ENCODE measurements at regions not wholly inside any gene's neighbourhood (a gene's known extent, or its start where the extent isn't known, plus 50 kb on each side); places are given as distances from the start of the nearest gene placed in this dataset.

DNA sequence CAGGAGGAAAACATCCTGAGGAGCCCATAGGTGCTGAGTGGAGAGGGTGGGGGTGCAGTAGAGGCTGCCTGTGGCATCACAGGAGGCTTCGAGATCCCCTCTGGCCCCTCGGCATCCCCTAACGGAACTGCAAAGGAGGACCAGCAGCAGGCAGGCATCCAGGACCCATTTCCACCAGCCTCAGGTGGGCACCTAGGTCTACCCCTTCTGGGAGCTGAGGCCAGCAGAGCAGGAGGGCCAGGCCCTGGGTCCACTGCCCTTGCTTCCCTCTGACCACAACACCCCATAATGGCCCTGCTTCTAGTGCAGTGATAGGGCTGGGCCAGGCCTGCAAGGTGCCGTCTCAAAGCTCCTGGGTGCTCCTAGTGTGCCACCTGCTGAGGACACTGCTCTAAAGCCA lies 723.0 kb downstream of the PTPRU start:
- peaks cover 4% of the 10 kb centered on the region for H3K27me3 Mint-ChIP-seq
- intact Hi-C loops (cut with micrococcal nuclease), result no loop called here
- no peaks in the 10 kb centered on the region for H3K4me1 Mint-ChIP-seq (ENCODE audit: low read depth)
- H3K36me3 Mint-ChIP-seq (ENCODE audit: low read depth), result no peaks in the 10 kb centered on the region
- no peak overlapping the region for H3K4me3 Mint-ChIP-seq
- no peak overlapping the region for H3K27ac Mint-ChIP-seq
- H3K9me3 Mint-ChIP-seq, result no peaks in the 10 kb centered on the region

DNA sequence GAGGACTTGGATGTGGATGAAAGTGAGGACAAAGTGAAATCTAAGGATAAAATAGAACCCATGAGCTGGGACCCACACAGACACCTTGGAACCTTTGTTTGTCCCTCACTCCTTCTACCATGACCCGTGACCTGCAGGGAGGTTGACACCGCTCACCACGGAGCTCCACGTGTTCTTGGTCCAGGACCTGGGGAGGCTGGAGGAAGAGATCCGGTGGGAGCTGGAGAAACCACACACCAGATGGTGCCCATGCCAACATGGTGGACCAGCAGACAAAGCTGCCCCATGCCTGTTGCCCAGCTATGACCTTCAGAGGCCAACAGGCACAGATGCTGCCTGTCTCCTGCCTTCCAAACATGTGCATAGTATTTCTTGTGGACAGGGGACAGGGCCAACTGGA lies 721.9 kb downstream of the PTPRU start:
- H3K27ac Mint-ChIP-seq, result no peak overlapping the region
- H3K9me3 Mint-ChIP-seq, result no peaks in the 10 kb centered on the region
- no peaks in the 10 kb centered on the region for H3K36me3 Mint-ChIP-seq (ENCODE audit: low read depth)
- peaks cover 8% of the 10 kb centered on the region for H3K27me3 Mint-ChIP-seq
- H3K4me3 Mint-ChIP-seq, result no peak overlapping the region
- intact Hi-C loops (cut with micrococcal nuclease), result no loop called here
- no peaks in the 10 kb centered on the region for H3K4me1 Mint-ChIP-seq (ENCODE audit: low read depth)

DNA sequence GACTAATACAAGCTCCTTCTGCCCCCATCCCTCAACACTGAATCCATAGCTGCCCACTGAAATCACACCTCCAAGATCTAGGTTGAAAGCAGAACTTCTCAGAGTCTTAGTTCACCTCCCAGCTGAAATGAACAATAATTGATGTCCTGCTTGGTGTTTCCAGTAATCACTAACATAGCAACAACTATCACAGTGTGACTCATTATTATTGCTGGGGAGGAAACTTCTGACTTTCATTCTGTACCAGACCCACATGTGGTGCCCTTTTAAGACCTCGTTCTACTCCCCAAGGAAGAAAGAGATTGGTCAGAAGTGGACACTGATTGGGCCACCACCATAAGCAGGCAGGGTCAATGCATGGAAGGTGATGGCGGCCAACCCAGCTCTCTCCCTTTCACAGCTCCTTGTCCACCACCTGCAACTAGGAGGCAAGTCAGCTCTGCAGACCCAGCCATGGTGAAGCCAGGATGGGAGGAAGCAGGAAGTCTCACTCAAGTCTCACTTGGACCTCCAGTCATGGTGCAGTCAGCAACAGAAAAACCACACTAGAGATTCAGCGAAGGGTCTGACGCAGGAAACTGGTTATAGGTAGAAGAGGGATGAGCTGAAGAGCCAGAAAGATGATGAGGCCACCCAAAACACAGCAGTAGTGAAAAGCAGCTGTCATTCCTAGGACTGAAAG lies 720.2 kb downstream of the PTPRU start:
- H3K9me3 Mint-ChIP-seq, result no peaks in the 10 kb centered on the region
- H3K36me3 Mint-ChIP-seq (ENCODE audit: low read depth), result no peaks in the 10 kb centered on the region
- H3K27ac Mint-ChIP-seq, result no peak overlapping the region
- no peaks in the 10 kb centered on the region for H3K4me1 Mint-ChIP-seq (ENCODE audit: low read depth)
- H3K27me3 Mint-ChIP-seq, result peaks cover 5% of the 10 kb centered on the region
- intact Hi-C loops (cut with micrococcal nuclease), result no loop called here
- no peak overlapping the region for H3K4me3 Mint-ChIP-seq

DNA sequence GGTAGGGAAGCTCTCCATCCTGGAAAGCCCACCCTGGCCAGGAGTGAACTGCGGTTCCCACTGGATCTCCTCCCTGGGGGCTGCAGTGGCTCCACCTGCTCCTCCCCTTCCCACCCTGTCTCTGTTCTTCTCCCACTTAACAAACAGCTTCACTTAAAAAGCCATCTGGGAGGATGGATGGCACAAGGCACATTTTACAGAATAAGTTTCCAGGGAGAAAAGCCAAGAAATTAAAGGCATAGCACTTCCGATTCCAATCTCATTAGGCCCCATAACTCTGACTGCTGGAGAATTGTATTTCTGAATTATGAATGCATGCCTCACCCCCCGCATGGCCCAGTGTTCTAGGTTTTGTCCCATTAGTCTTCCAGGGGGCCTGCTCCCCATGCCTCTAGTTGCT lies 718.3 kb downstream of the PTPRU start:
- intact Hi-C loops (cut with micrococcal nuclease), result no loop called here
- Mint-ChIP-seq H3K4me1 (ENCODE audit: low read depth) (no peaks in the 10 kb centered on the region), H3K9me3 (no peaks in the 10 kb centered on the region), H3K4me3 (no peak overlapping the region), H3K27me3 (peaks cover 5% of the 10 kb centered on the region), H3K36me3 (ENCODE audit: low read depth) (no peaks in the 10 kb centered on the region), H3K27ac (no peak overlapping the region)

DNA sequence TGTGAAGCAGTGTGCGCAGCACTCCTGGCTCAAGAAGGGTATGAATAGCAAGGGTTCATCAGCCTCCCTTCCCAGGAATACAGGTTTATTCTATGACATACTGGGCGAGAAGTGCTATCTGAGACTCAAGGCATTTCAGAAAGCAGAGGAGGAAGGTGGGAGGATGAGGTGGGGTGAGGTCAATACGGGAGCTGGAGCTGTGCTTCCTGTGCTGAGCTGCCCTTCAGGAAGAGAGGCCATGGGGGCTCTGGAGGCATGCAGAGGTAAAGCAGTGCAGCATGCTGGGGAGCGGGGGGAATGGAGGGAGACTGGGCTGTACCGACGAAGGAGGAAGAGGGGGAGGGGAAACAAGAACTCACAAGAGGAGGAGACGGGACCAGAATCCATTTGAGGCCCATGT lies 717.6 kb downstream of the PTPRU start:
- no peaks in the 10 kb centered on the region for H3K9me3 Mint-ChIP-seq
- peaks cover 5% of the 10 kb centered on the region for H3K27me3 Mint-ChIP-seq
- H3K36me3 Mint-ChIP-seq (ENCODE audit: low read depth), result no peaks in the 10 kb centered on the region
- no peak overlapping the region for H3K27ac Mint-ChIP-seq
- H3K4me3 Mint-ChIP-seq, result no peak overlapping the region
- intact Hi-C loops (cut with micrococcal nuclease), result no loop called here
- H3K4me1 Mint-ChIP-seq (ENCODE audit: low read depth), result no peaks in the 10 kb centered on the region

DNA sequence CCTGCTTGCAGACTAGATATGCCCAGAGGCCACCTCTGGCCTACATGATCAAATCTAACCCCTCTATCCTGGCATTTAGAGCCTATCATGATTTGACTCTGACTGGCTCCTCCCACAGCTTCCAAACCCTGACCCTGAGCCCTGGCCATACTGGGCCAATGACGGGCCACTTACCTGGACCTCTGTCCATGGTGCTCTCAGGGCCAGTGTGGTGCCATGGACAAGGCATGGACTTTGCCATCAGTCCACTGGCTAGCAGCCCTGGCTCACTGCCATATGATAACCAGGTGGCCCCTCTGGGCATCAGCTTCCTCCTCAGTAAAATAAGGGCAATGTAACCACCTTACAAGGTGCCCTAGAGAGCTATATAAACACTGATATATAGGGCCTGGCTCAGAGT lies 713.4 kb downstream of the PTPRU start:
- intact Hi-C loops (cut with micrococcal nuclease), result no loop called here
- H3K4me3 Mint-ChIP-seq, result no peak overlapping the region
- no peaks in the 10 kb centered on the region for H3K9me3 Mint-ChIP-seq
- H3K36me3 Mint-ChIP-seq (ENCODE audit: low read depth), result no peaks in the 10 kb centered on the region
- peaks cover 5% of the 10 kb centered on the region for H3K27me3 Mint-ChIP-seq
- H3K4me1 Mint-ChIP-seq (ENCODE audit: low read depth), result peaks cover 4% of the 10 kb centered on the region
- H3K27ac Mint-ChIP-seq, result no peak overlapping the region

DNA sequence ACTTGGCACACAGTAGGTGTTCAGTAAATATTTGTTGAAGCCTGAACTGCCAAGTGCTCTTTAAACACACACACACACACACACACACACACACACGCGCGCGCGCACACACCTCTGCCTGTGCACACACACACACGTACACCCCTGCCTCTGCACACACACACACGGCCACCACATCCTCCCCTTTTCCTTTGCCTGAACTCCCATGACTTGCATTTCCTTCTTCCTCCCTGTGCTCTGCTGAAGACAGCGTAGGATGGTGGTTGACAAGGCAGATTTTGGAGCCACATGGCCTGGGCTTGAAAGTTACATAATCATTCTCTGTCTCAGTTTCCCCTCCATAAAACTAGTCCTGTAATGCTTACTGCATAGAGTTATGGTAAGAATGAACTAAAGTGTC lies 712.3 kb downstream of the PTPRU start:
- Mint-ChIP-seq H3K4me3 (no peak overlapping the region), H3K4me1 (ENCODE audit: low read depth) (peaks cover 4% of the 10 kb centered on the region), H3K36me3 (ENCODE audit: low read depth) (no peaks in the 10 kb centered on the region), H3K27me3 (peaks cover 2% of the 10 kb centered on the region), H3K27ac (no peak overlapping the region), H3K9me3 (no peaks in the 10 kb centered on the region)
- intact Hi-C loops (cut with micrococcal nuclease), result no loop called here

DNA sequence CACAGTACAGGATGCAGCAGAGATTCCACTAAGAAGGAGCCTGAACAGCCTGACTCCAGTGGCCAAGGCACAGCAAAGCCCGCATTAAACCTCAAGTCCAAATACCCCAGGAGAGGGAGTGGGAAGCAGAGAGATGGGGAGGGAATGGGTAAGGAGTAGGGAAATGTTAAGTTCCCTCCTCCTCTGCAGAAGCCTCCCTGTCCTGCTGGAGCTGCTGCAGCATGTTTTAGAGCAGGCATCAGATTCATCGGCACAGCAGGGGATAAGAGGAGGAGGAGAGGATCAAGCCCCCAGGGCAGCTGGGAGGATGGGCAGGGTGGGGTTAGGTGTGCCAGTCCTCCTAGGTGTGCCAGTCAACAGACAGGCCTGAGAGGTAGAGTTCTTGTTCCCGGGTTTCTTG lies 709.7 kb downstream of the PTPRU start:
- H3K4me3 Mint-ChIP-seq, result no peak overlapping the region
- H3K27me3 Mint-ChIP-seq, result peaks cover 2% of the 10 kb centered on the region

DNA sequence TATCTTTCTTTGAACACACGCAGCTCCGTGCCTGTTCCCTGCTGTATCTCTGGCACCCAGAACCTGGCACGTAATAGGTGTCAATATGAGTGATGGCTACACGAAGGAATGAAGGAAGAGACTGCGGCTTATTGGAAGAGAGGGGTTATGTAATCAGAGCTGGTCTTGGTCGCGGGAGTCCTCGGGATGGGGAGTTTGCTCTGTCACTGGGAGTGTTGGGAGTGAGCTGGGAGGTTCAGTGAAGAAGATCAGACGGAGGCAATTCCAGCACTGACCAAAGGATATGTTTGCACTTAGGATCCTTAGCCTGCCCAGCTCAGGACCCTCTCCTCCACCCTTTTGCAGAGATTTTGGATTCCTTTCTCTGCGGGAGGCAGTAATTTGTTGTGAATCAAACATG lies 709.1 kb downstream of the PTPRU start:
- no peak overlapping the region for H3K4me3 Mint-ChIP-seq
- peaks cover 4% of the 10 kb centered on the region for H3K4me1 Mint-ChIP-seq (ENCODE audit: low read depth)
- H3K9me3 Mint-ChIP-seq, result no peaks in the 10 kb centered on the region
- no peak overlapping the region for H3K27ac Mint-ChIP-seq
- H3K27me3 Mint-ChIP-seq, result peaks cover 2% of the 10 kb centered on the region
- H3K36me3 Mint-ChIP-seq (ENCODE audit: low read depth), result no peaks in the 10 kb centered on the region
- intact Hi-C loops (cut with micrococcal nuclease), result no loop called here

More for the DNA sequence above, 709.7 kb downstream of the PTPRU start:
- Mint-ChIP-seq H3K36me3 (ENCODE audit: low read depth) (no peaks in the 10 kb centered on the region), H3K9me3 (no peaks in the 10 kb centered on the region), H3K27ac (no peak overlapping the region), H3K4me1 (ENCODE audit: low read depth) (peaks cover 4% of the 10 kb centered on the region)
- intact Hi-C loops (cut with micrococcal nuclease), result no loop called here

DNA sequence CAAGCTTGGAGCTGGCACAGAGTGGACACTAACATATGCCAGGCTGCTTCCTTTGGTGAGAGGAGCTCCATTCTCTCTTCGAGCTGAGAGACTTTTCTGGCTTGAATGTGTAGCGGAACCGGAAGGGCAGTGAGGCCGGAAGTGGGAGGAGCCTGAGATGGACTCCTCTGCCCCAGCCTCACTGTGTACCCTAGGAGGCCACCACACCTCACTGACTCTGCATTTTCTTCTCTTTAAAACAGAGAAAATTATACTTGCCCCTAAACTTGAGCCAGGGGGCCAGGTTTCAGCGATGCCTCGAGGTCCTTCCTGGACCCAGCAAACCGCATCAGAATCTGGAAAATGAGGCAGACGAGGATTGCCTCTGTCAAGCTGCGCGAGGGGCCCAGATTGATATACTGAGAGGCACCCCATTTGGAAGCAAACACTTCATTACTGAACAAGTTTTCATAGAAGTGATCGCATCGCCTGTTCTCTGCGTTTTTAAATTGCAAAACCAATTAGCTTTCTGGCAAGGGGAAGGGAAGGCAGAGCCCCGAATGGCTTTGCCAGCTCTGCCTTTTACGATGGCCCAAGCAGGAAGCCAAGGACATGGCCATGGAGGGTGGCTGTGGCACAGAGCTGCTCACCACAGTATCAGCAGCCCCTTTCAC lies 708.1 kb downstream of the PTPRU start:
- Mint-ChIP-seq H3K4me1 (ENCODE audit: low read depth) (peaks cover 4% of the 10 kb centered on the region), H3K36me3 (ENCODE audit: low read depth) (no peaks in the 10 kb centered on the region), H3K9me3 (no peaks in the 10 kb centered on the region), H3K27me3 (peaks cover 5% of the 10 kb centered on the region), H3K4me3 (no peak overlapping the region), H3K27ac (no peak overlapping the region)
- intact Hi-C loops (cut with micrococcal nuclease), result no loop called here

DNA sequence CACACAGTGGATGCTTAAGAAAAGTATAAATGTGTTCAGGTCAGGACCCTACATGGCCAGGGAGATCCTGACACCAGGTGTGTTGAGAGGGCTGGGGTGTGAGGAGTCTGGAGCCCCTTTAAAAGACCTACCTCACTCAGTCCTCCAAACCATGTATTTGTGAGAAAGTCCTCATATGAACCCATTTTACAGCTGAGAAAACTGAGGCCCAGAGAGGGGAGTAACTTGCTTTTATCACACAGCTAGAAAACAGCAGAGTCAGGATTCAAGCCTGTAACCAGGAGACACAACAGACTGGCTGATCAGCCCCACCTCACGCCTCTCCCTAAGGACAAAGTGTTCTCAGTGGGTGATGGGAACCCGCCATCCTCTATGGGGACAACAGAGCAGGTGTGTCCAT lies 706.7 kb downstream of the PTPRU start:
- peaks cover 5% of the 10 kb centered on the region for H3K27me3 Mint-ChIP-seq
- no peak overlapping the region for H3K27ac Mint-ChIP-seq
- intact Hi-C loops (cut with micrococcal nuclease), result no loop called here
- H3K4me3 Mint-ChIP-seq, result no peak overlapping the region
- no peaks in the 10 kb centered on the region for H3K4me1 Mint-ChIP-seq (ENCODE audit: low read depth)
- H3K36me3 Mint-ChIP-seq (ENCODE audit: low read depth), result no peaks in the 10 kb centered on the region
- H3K9me3 Mint-ChIP-seq, result no peaks in the 10 kb centered on the region

DNA sequence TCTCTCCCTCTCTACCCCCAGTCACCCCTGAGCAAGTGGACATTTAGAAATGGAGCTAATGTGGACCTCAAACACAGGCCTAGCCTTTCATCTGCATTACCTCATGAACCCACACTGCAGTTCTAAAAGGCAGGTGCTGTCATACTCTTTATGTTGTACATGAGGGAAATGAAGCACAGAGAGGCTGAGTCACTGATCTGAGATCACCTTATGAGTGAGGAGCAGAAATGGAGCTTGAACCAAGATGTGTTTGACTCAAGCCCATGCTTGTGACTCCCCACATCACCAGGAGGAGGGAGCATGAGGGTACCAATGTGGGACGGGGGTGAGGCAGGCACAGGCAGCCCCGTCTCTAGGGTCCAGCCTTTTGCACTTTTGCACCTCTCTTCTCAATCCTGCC lies 702.8 kb downstream of the PTPRU start:
- H3K9me3 Mint-ChIP-seq, result no peaks in the 10 kb centered on the region

DNA sequence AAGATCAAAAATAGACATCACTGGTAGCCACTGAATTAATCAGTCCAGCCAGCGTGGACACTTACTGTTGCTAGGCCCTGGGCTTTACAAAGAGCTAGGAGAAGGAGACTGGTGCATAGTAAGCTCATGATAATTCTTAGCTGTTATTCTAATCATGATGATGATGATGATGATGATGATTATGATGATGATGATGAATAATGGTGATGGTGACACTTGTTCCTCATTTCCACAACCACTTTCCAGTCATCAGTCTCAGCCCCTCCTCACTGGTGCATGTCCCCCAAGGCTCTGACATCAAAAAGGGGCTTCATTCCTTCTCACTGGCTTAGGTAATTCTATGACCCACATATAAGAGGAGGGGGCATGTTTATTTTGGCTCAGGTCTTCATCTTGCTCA lies 701.0 kb downstream of the PTPRU start:
- Mint-ChIP-seq H3K36me3 (ENCODE audit: low read depth) (no peaks in the 10 kb centered on the region), H3K9me3 (no peaks in the 10 kb centered on the region), H3K4me1 (ENCODE audit: low read depth) (no peaks in the 10 kb centered on the region), H3K27me3 (peaks cover 4% of the 10 kb centered on the region), H3K27ac (no peak overlapping the region), H3K4me3 (no peak overlapping the region)
- intact Hi-C loops (cut with micrococcal nuclease), result no loop called here

More for the DNA sequence above, 702.8 kb downstream of the PTPRU start:
- H3K4me3 Mint-ChIP-seq, result no peak overlapping the region
- no peaks in the 10 kb centered on the region for H3K4me1 Mint-ChIP-seq (ENCODE audit: low read depth)
- H3K27ac Mint-ChIP-seq, result no peak overlapping the region
- peaks cover 4% of the 10 kb centered on the region for H3K27me3 Mint-ChIP-seq
- intact Hi-C loops (cut with micrococcal nuclease), result no loop called here
- H3K36me3 Mint-ChIP-seq (ENCODE audit: low read depth), result no peaks in the 10 kb centered on the region

DNA sequence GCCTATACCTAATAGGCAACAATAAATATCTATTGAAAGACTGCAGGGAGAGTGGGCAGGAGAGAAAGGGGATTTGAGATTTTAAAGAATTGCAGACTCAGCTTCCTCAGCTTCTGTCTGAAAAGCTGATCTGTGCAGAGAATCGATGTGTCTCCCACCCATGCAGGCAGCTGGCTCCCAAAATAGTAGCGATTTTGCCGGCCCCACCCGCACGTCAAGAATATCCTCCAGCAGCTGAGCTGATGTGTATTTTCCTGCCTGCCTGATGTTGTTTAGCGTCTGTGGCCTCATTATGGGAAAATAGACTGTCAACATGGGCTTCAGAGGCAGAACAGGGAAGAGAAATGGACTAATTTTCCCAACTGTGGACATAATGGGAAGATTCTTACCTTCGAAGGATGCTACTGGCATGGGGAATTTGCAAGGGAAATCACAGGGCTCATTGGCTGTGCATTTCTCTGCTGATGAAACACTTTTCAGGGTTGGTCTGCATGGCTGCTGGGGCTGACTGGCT lies 699.8 kb downstream of the PTPRU start:
- Mint-ChIP-seq H3K4me3 (no peak overlapping the region), H3K27ac (no peak overlapping the region), H3K4me1 (ENCODE audit: low read depth) (no peaks in the 10 kb centered on the region), H3K27me3 (peaks cover 13% of the 10 kb centered on the region), H3K9me3 (no peaks in the 10 kb centered on the region), H3K36me3 (ENCODE audit: low read depth) (no peaks in the 10 kb centered on the region)
- intact Hi-C loops (cut with micrococcal nuclease), result no loop called here

Data from dendritic cell treated with granulocyte-macrophage colony-stimulating factor and Interleukin-4, amounts not matched to agents 40 ng/mL and 50 ng/mL, for 4 days (primary cell).